Choroid plexus epithelial cell (primary cell): ENCODE measurements at regions not wholly inside any gene's neighbourhood (a gene's known extent, or its start where the extent isn't known, plus 50 kb on each side); places are given as distances from the start of the nearest gene placed in this dataset.
A peak's percentile ranks its signal among the peaks of the same experiment; 100 is the strongest.

Source experiments
- DNase-seq: peaks from one replicate; pipeline ENCODE4 v3.0.0-alpha.2; 2010; ENCODE audit warnings: low read depth
- H3K4me3 ChIP-seq: 2 replicates; pipeline ENCODE4 v1.5.1; 2011; ENCODE audit warnings: low read depth, mild to moderate bottlenecking, control low read depth, low read length, moderate library complexity
- CTCF ChIP-seq: conservative IDR thresholded peaks from 2 replicates; pipeline ENCODE4 v1.5.1; 2011; ENCODE audit warnings: low read depth, mild to moderate bottlenecking, control low read depth, inconsistent platforms, low read length, moderate library complexity

GRCh38 chr4:186775902-186776301 is 52.2 kb upstream of the FAT1 start:
- DNase-seq = peak; percentile 46
- H3K4me3 ChIP-seq = no peak overlapping the region
- TF ChIP-seq CTCF = no peak

- no peak for DNase-seq
- TF ChIP-seq CTCF = no peak
- no peak overlapping the region for H3K4me3 ChIP-seq
Observed at GRCh38 chr4:186778134-186778533, 54.5 kb upstream of the FAT1 start.

- DNase-seq = no peak
- TF ChIP-seq CTCF = no peak
- H3K4me3 ChIP-seq = no peak overlapping the region
Observed at GRCh38 chr4:186780291-186781031, 56.8 kb upstream of the FAT1 start.

GRCh38 chr4:186781032-186781917 is 57.6 kb upstream of the FAT1 start:
- peak; percentile 87 for DNase-seq
- TF ChIP-seq CTCF = no peak
- H3K4me3 ChIP-seq = no peak overlapping the region

GRCh38 chr4:186782302-186782701 is 58.6 kb upstream of the FAT1 start:
- TF ChIP-seq CTCF = no peak
- H3K4me3 ChIP-seq = no peak overlapping the region
- no peak for DNase-seq

- TF ChIP-seq CTCF = no peak
- DNase-seq = no peak
Observed at GRCh38 chr4:186787536-186787935, 63.9 kb upstream of the FAT1 start.

More at GRCh38 chr4:186787536-186787935, 63.9 kb upstream of the FAT1 start:
- H3K4me3 ChIP-seq = no peak overlapping the region
